ENCODE measurements at regions not wholly inside any gene's neighbourhood (a gene's known extent, or its start where the extent isn't known, plus 50 kb on each side); places are given as distances from the start of the nearest gene placed in this dataset.
A peak's percentile ranks its signal among the peaks of the same experiment; 100 is the strongest.

DNA sequence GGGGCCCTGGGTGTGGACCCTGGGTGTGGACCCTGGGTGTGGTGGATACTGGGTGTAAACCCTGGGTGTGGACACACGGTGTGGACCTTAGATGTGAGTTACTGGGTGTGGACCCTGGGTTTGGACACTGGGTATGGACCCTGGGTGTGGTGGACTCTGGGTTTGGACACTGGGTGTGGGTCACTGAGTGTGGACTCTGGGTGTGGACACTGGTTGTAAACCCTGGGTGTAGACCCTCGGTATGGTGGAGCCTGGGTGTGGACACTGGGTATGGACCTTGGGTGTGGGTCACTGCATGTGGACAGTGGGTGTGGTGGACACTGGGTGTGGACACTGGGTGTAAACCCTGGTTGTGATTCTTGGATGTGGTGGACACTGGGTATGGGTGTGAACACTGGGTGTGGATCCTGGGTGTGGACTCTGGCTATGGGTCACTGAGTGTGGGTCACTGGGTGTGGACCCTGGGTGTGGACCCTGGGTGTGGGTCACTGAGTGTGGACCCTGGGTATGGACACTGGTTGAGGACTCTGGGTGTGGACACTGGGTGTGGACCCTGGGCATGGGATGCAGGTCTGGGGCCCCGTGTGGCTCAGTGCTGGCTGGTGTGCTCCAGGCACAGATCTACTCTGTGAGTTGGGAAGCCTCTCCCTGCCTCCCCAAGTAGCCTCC is 356.2 kb downstream of the GLRX3 start:
- intact Hi-C loops (cut with DNase I) = no loop called here
- DNase-seq (ENCODE audit: low spot score) = peak; percentile 47

DNA sequence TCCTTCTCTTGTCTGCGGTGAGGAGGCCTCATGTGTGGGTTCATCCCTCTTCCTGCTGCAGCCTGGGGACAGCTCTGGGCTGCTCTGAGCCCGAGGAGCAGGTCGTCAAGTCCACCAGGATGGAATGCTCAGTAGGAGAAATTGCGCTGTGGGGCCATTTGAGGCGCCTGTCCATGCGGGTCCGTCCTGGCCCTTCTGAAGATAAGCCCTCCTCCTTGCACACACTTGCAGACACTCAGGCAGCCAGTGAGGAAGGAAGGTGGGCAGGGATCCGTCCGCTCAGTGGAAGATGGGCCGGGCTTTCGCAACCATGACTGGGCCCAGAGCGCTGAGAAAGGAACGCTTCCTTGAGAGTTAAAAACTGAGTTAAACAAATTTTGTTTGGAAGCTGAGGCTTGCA is 356.8 kb downstream of the GLRX3 start:
- intact Hi-C loops (cut with DNase I) = no loop called here
- peak; percentile 53 for DNase-seq (ENCODE audit: low spot score)

DNA sequence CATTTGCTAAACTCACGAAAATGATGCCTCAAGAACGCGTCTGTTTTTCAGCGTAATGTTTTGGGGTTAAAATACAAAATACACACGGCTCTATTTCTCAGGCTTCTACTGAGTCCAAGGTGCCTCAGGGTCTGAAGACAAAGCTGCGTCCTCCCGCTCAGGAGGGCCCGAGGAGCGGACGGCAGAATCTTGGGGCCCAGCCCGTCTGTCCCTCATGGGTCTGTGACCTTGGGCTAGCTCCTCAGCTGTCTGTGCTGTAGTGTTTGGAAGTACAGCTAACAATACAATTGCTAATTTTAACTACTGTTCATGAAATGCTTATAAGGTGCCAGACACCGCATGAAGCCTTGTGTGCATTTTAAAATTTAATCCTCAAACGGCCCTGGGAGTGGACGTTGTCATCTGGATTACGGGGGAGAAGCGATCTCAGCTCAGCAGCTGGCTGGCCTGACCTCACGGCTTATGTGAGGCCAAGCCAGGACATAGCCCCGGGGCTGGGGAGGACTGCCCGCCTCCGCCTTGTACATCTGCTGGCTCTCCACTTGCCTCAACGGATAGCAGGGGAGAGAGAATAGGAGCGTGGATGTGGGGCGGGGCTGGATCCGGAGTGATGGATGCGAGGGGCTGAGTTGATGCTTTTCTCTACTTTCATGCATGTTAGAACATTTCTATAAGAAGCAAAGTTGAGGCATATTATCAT is 357.4 kb downstream of the GLRX3 start:
- intact Hi-C loops (cut with DNase I) = no loop called here
- peak; percentile 65 for DNase-seq (ENCODE audit: low spot score)

DNA sequence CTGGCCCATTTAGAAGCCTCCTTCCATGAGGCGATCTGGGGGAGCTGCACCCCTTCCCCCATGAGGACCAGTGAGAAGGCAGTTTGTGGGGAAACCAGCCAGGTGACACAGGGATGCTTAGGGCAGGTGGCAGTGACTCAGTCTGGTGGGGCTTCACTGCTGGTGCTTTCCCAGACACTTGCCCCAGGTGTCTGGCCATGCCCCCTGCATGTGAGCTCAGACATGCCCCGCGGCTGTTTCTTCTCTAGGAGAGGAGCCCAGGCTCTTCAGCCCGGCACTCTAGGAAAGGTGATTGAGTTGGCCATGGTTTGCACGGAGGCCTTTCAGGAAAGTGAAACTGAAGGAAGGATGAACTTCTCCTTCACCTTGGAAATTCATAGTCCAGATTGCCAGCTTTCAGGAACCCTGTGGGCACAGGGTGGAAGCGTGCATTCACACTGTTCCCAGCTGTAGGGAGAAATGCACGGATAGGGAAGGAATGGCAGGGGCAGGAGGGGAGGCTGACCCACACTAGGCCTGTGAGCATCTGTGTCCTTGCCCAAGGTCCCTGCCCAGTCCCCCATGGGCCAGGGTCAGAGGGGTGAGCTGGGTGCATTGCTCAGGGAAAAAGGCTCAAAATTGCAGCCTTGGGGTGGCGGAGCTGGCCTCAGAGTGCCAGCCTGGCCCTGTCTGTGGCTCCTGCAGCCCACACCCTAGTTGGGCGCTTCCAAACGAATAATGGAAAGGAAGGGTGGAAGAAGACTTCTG is 359.1 kb downstream of the GLRX3 start:
- intact Hi-C loops (cut with DNase I) = no loop called here
- DNase-seq (ENCODE audit: low spot score) = peak; percentile 53

DNA sequence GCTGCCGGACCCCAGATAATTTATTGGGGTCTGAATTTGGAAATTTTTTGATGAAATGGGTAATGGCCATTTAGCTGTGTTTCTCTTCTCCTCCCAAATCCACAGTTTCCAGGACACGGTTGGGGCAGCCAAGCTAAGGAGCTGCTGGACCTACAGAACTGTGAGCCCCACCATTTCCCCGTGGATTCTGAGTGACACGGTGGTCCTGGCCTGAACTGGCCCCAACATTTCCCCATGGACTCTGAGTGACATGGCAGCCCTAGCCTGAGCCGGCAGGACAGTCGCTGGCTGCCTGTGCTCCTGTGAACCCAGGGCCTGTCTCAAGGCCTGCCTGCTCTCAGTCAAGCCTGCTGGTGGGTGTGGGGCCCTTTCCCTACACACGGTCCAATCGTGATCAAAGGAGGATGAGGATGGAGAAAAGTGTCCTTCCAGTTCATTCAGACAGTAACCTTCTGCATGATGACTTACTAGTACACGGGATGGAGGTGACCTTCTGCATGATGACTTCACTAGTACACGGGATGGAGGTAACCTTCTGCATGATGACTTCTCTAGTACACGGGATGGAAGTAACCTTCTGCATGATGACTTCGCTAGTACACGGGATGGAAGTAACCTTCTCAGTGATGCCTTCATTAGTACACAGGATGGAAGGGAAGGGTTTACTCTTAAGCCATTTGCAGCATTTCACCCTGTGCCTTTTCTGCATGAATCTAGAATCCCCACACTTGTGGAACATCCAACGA is 359.9 kb downstream of the GLRX3 start:
- DNase-seq (ENCODE audit: low spot score) = peak; percentile 50
- intact Hi-C loops (cut with DNase I) = no loop called here

DNA sequence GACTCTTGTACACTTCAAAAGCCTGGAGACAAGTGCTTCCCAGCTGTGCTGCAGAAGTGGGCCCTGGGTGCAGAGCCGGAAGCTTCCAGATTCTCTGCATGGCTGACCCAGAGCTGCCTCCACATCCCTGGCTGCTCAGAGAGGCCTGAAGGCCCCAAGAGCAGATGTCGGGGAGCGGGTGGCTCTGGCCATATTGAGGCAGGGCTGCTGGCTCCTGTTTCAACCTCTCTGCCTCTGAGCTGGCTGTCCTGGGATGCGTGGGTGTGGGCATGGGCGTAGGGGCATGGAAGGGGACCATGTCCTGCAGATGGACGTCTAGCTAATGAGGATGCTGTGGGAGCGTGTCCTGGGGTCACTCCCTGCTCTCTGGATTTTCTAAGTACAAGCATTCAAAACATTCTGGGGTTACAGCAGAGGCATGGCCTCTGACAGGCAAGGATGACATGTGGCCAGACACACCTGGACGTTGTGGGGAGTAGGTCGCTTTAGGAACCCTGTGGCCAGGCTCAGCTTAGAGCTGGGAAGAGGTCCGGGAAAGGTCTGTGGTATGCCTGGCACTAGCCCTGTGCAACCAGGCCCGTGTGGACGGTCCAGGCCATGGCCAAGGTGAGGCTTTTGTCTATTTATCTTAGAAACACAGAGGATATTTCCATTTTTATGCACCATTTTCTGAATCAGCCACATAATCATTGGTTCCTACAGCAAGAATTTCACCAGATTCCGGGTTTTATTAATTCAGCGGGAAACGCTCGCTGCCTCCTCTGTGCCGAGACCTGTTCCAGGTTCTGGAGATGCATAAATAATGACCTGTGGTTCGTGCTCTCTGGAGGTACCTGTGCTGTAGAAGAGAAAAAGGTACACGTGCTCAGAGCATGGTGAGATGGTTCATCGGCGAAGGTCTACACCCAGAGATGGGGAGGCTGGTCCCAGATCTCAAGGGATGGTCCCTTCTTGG is 361.1 kb downstream of the GLRX3 start:
- intact Hi-C loops (cut with DNase I) = no loop called here
- peak; percentile 63 for DNase-seq (ENCODE audit: low spot score)

DNA sequence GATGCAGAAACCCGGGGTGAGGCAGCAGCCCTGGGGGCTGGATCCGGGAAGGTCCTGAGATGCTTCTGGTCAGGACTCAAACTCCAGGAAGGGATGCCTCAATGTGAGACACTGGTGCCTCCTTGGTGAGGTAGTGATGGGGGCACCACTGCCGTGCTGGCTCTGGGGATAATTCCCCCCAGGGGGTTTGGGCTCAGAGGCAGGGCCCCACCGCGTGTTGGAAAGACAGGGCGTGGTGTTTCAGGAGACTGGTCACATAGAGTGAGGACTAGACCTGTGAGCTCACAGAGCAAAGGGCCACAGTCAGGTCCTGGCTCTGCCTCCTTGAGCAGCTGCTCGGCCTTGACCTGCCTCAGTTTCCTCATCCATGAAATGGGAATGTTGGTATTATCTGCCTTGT is 361.9 kb downstream of the GLRX3 start:
- DNase-seq (ENCODE audit: low spot score) = peak; percentile 46

DNA sequence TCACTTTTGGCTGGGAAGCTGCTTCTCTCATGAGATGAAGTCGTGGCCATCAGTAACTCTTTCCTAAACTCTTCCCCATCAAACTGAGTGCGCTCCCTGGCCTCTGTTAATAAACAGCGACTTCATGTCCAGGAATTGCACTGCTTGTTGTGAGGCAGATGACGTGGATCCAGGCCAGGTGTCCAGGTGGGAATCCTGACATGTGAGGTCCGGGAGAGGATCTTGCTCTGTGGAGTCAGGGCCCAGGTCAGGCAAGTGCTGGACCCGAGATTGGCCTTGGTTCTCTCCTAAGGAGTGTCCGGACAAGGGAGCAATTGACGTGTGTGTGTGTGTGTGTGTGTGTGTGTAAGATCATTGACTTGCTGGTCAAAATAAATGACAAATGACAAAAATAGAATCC is 362.7 kb downstream of the GLRX3 start:
- peak; percentile 46 for DNase-seq (ENCODE audit: low spot score)
- intact Hi-C loops (cut with DNase I) = no loop called here

More for the DNA sequence above, 361.9 kb downstream of the GLRX3 start:
- intact Hi-C loops (cut with DNase I) = no loop called here

DNA sequence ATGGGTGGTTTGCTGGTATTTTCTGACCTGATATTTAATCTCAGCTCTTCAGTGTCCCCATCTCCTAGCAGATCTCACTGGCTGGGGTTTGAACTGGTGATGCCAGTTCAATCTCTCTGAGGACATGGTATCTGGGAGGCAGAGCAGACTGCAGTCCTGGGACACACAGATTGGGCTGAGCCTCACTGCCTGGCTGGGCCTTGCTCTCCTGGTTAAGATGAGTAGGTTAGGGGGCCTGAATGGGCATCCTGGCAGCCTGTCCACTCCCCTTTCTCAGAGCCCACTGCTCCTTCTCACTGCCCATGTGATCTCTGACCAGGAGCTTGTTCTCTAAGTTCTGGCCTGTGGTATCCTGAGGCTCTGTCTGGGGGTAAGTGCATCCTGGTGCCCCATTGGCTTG is 363.4 kb downstream of the GLRX3 start:
- intact Hi-C loops (cut with DNase I) = no loop called here
- no peak for DNase-seq (ENCODE audit: low spot score)

DNA sequence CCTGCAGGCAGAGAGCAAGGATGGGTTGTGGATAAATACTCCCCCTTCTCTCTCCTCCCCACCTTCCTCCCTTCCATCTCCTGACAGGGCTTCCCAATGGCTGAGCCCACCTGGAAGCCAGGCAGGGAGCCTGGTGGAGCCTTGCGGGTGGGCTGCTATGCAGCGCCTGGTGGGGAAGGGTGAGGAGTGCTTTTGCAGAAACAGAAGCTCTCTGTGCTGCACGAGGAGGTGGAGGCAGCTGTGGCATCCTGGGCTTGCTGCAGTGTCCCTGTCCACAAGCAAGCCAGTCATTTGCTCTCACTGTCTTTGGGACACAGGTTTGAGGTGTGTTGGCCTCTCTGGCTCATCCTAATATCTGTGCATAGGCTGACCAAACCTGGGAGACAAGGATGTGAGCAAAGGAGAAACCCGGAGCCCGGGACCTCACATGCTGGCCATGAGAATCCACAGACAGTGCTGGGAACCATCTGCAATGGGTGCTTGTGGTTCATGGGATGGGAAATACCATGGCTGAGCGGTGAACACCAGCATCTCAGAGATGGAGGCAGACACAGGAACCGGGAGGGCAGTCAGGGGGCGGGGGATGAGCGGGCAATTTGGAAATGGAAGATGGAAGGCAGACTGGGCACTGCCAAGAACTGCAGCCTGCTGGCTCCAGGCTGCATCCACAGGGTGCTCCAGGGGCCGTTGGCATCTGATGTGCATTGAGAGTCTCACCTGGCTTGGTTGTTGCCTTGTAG is 364.2 kb downstream of the GLRX3 start:
- intact Hi-C loops (cut with DNase I) = no loop called here
- peak; percentile 44 for DNase-seq (ENCODE audit: low spot score)

DNA sequence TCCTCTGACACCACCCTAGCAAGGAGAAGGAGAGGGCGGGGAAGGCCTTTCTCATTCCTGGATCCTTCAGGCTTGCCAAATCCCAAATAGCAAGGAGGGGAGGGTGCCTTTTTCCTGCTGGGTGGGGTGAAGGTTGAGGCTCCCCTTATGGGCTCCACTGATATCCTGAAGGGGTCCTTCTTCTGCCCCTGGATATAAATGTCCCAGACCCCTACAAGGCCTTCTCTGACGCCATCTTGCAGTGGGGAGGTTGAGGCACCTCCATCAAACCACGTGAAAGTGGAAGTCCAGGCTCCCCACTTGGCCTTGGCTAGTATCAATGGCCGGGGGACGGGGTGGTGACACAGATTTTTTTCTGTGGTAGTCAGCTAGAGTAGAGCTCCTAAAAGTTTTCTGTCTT is 371.3 kb downstream of the GLRX3 start:
- intact Hi-C loops (cut with DNase I) = no loop called here

DNA sequence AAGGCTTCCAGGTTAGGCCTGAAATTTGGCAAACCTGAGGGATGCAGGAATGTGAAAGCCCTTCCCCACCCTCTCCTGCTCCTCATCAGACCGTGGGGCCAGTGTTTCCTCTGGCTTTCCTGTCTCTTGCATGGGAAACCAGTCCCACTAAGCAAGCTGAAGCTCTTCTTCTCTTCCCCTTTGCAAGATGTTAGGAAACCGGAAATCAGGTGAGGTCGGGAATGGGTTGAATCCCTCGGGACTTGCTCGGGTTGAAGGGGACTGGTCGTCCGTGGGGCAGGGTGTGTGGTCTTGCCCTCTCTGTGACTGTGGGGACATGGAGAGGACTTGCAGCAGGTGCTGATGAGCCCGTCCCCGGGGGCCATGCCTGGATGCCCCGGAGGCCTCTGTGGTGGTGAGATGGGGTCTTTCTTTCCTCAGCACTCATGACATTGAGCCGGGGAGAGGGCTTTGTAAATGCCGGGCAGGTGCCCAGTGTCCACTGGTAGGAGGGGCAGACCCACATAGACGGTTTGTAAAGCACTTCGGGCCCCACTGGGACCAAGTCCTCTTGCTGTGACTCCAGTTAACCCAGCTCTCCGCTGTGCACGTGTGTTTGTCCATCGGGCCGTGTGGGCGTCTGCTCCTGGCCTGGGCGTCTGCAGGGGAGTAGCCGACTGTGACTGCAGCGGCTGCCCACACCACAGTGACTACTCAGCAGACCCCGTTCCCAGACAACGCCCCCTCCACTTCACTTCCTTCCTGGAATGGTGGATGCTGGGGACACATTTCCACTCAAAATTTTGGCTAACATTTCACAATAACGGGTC is 373.9 kb downstream of the GLRX3 start:
- intact Hi-C loops (cut with DNase I) = no loop called here
- DNase-seq (ENCODE audit: low spot score) = no peak

More for the DNA sequence above, 371.3 kb downstream of the GLRX3 start:
- no peak for DNase-seq (ENCODE audit: low spot score)

DNA sequence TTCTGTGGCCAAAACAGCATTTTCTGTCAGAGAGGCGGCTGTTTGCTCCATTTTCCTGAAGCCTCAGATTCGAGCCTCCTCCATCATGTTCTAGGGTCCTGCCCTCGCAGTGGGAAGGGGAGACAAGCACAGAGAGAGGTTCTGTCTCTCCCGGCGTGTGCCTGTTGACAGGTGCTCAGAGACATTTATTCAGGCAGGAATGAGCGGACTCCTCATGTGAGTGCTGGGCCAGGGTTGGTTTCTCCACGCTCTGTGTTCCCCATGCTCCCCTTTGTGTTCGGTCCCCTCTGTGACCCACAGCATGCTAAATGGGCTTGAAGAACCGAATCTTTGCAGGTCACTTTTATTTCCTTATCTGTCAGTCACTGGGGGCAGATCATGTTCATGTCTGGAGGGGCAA is 374.6 kb downstream of the GLRX3 start:
- no peak for DNase-seq (ENCODE audit: low spot score)
- intact Hi-C loops (cut with DNase I) = no loop called here

DNA sequence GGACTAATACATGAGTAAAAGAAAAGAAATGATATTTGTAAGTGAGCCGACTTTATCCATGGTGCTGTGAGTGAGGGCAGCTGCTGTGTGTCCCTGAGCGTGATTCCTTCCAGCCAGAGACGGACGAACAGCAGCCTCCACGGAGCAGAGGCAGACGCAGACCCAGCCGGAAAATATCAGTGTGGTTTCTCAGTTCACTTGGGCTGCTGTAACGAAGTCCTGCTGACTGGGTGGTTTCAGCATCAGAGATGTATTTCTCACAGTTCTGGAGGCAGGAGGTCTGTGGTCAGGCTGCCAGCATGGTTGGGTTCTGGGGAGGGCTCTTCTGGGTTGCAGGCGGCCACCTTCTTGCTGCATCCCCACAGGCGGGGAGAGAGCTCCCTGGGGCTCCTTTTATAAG is 375.6 kb downstream of the GLRX3 start:
- no peak for DNase-seq (ENCODE audit: low spot score)
- intact Hi-C loops (cut with DNase I) = no loop called here

DNA sequence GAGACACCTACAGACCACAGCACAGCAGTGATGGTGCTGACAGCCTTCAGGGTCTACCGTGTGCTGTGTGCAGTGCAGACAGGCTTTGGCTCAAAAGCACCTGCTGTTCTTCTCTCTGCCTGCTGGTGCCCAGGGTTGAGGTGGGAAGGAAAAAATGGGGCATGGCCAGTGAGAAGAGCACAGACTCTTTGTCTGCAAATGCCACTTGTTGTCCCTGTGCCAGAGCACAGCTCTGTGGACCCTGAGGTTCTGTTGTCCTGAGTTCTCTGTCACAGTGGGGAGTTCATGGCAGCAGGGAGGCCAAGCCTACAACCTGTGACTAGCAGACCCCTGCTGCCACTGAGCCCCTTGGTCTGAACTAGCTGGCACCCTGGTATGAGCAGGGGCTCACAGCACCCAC is 376.7 kb downstream of the GLRX3 start:
- intact Hi-C loops (cut with DNase I) = no loop called here
- no peak for DNase-seq (ENCODE audit: low spot score)

DNA sequence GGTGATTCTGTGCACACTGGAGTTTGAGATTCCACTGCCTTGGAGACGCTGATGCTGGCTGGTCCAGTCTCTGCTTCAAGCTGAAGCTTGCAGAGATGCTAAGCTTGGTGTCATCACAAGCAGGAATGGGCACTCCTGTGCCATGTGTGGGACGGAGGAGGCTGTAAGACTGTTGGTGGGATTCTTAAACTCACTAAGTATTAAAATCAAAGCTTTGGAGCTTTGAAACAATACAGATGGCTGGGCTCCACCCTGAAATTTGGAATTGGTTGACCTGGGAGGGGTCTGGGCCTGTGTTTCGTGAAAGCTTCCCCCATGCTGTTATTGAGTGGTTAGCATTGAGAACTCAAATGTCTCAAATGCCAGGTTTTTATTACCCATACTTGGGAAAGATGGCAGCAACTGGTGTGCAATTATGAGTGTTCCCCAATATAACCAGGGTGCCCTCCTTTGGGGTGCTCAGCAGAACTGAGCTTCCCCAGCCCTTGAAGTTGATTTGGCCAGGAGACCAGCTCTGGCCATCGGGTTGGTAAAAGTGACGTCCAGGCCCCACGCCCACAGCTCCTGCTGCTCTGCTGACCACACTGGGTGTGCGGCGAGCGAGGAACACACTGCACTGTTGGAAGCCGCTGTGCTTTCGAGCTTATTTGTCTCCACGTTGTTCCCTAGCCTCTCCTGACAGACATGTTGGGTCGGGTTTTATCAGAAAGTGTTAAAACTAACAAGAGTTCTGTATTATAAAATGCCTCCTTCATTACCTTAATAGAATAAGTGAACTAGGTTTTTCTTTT is 377.7 kb downstream of the GLRX3 start:
- intact Hi-C loops (cut with DNase I) = no loop called here
- DNase-seq (ENCODE audit: low spot score) = no peak

DNA sequence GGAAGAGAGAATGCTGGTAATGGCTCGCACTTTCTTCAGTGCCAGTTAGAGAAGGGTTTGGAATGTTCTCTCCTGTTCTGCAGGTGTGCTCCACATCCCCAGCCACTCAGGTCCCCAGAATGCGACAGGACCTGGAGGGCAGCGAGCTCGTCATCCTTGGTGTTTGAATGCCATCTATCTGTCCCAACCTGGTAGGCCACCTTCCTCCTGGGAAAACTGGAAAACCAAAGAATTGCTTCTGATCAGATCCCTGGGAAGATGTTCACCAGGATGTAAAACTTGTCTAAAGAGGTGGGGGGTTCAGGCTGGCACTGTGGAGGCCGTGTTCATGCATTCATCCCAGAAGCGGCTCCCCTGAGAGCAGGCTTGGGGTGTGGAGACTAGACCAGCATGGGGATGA is 379.5 kb downstream of the GLRX3 start:
- intact Hi-C loops (cut with DNase I) = no loop called here
- DNase-seq (ENCODE audit: low spot score) = no peak
